Small intestine (tissue), 7 donors: ENCODE measurements at regions not wholly inside any gene's neighbourhood (a gene's known extent, or its start where the extent isn't known, plus 50 kb on each side); places are given as distances from the start of the nearest gene placed in this dataset.
A peak's percentile ranks its signal among the peaks of the same experiment; 100 is the strongest.

Experiments used
- DNase-seq, 2 donors: peaks; one replicate each; pipeline versions ENCODE4 v3.0.0 to v3.0.0-alpha.2; 2013
- FAIRE-seq: peaks from 2 replicates; lab custom pipeline; 2012; peaks lifted over from hg19 to GRCh38; lab: Jason Lieb, UNC
- H3K27ac ChIP-seq, 3 donors: one replicate each; pipeline ENCODE4 v1.5.1; 2013; ENCODE audit warnings: low read length in 2 of 3, mild to moderate bottlenecking in 2 of 3, control low read depth in 1 of 3, inconsistent platforms in 1 of 3, low read depth in 1 of 3, moderate library complexity in 1 of 3
- H3K27me3 ChIP-seq, 3 donors: one replicate each; pipeline ENCODE4 v1.6.1; 2013; ENCODE audit warnings: low read length in 3 of 3, inconsistent platforms in 1 of 3; ENCODE audit not compliant: control insufficient read depth in 3 of 3, insufficient read depth in 3 of 3
- H3K36me3 ChIP-seq, 3 donors: one replicate each; pipeline ENCODE4 v1.6.1; 2013; ENCODE audit warnings: low read length in 3 of 3, inconsistent platforms in 1 of 3, low read depth in 1 of 3, mild to moderate bottlenecking in 1 of 3, moderate library complexity in 1 of 3; ENCODE audit not compliant: control insufficient read depth in 3 of 3, insufficient read depth in 2 of 3
- H3K4me1 ChIP-seq, 3 donors: one replicate each; pipeline ENCODE4 v1.6.1; 2013; ENCODE audit warnings: low read length in 2 of 3, inconsistent platforms in 1 of 3, low read depth in 1 of 3, mild to moderate bottlenecking in 1 of 3, moderate library complexity in 1 of 3; ENCODE audit not compliant: control insufficient read depth in 3 of 3, insufficient read depth in 2 of 3
- H3K4me3 ChIP-seq, 3 donors: one replicate each; pipeline ENCODE4 v1.5.1; 2013; ENCODE audit warnings: low read length in 3 of 3, control low read depth in 1 of 3, inconsistent platforms in 1 of 3, low read depth in 1 of 3, mild to moderate bottlenecking in 1 of 3, moderate library complexity in 1 of 3
- H3K9me3 ChIP-seq, 2 donors: one replicate each; pipeline ENCODE4 v1.6.1; 2013; ENCODE audit warnings: low read depth in 1 of 2, low read length in 1 of 2; ENCODE audit not compliant: control insufficient read depth in 2 of 2, insufficient read depth in 1 of 2
- WGBS, 3 donors: extraction: QIAGEN DNeasy Blood & Tissue Kit; methylation state at CpG; one replicate each; pipeline ENCODE4 v1.1.7; 2013; 5-methylcytosine and 5-hydroxymethylcytosine counted together
- donor health status: healthy with polysubstance abuse.
- donor health status: control.
- donor health status: control.
- donor health status: Bipolar disorder and iron deficiency.
- donor health status: healthy.

DNA sequence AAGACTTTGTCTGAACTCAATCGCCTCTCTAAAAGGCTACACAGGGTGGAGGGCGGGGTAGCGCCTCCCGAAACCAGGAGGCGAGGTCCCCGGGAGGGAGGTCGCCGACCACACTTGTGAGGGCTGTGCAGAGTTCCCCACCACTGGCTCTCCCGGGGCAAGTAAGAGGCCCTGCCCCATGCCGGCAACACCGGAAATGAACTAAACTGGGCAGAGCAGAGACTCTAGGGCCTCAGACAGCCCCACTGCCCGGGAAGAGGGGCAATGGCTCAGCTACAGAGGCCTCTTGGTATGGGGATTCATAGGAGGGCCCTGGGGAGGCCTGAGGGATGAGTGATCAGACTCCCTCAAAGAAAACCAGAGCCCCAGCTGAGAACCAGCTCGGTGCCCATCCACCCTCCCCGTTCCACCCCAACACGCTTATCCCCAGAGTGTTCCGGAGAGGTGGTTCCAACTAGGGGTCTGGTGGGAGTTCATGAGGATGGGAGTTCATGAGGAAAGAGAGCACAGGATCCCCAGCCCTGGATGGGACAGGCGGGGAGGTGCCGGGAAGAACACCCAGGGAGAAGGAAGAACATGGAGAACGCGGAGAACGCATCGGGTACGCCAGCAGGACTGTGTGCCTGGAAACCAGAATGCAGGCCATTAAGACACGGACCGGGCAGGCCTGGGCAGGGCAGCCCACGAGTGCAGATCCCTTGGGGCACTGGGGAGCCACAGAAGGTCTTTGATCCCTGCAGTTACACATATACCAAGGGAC lies 89.4 kb upstream of the MYL10 start:
- H3K36me3 ChIP-seq, result no peaks in the 10 kb centered on the region
- WGBS, 3 donors, result 78 to 82% (median 81%) methylated on average over 26 of the region's 26 CpGs
- peak overlapping the region in 2 of 3 donors; percentile 59 to 99 for H3K27ac ChIP-seq
- no peak for DNase-seq
- H3K27me3 ChIP-seq, result no peaks in the 10 kb centered on the region
- peaks cover 0 to under 1% of the 10 kb centered on the region in 2 donors for H3K9me3 ChIP-seq
- peaks cover 0 to 28% (median 0%) of the 10 kb centered on the region in 3 donors for H3K4me1 ChIP-seq
- H3K4me3 ChIP-seq, result no peak overlapping the region
- no peak for FAIRE-seq

DNA sequence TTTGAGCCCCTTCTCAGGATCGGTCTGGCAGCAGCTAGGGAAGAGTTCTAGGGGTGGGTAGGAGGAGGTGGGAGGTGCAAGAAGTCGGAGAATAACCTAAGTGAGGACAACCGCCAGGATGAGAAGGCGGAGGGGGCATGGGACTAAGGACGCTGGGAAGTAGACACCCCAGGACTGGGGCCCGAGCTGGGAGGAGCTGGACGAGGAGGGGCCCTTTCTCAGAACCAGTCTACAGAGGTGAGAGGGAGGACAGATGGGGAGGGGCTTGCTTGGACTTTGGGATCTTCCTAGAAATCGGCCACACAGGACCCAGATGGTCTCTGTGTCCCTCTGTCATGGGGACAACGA lies 90.0 kb upstream of the MYL10 start:
- no peaks in the 10 kb centered on the region for H3K27me3 ChIP-seq
- peak overlapping the region in 1 of 3 donors; percentile 9 for H3K4me3 ChIP-seq
- peak overlapping the region in 1 of 3 donors; percentile 99 for H3K27ac ChIP-seq
- H3K36me3 ChIP-seq, result no peaks in the 10 kb centered on the region
- FAIRE-seq (no peak), DNase-seq (peak in 1 of 2 donors; percentile 90)
- WGBS, 3 donors, result 53 to 81% (median 72%) methylated on average over 9 of the region's 9 CpGs
- peaks cover 0 to 28% (median 0%) of the 10 kb centered on the region in 3 donors for H3K4me1 ChIP-seq
- H3K9me3 ChIP-seq, result peaks cover 0 to 6% of the 10 kb centered on the region in 2 donors

DNA sequence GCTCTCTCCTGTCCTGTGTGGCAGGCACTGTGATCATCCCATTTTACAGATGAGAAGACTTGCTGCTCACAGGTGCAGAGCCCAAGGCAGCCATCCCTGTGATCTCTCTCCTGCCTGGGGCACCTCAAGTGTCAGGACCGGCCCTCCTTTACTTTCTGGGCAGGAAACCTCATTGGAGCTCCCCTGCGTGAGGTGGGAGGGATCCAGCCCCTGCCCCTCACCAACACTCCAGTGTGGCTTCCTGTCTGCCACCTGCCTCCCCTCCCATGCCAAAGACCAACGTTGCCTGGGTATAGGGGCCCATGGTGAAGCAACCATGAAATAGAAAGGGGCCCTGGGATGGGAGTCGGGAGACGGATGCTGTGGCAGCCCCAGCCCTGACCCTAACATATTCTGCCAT lies 91.2 kb upstream of the MYL10 start:
- Histone ChIP-seq H3K27ac (peak overlapping the region in 1 of 3 donors; percentile 99), H3K9me3 (peaks cover 0 to 10% of the 10 kb centered on the region in 2 donors), H3K4me3 (no peak overlapping the region), H3K4me1 (peaks cover 0 to 28% (median 0%) of the 10 kb centered on the region in 3 donors), H3K27me3 (no peaks in the 10 kb centered on the region), H3K36me3 (peaks cover 0 to 3% (median 0%) of the 10 kb centered on the region in 3 donors)
- DNase-seq (no peak), FAIRE-seq (no peak)
- 61 to 71% (median 68%) methylated on average over 5 of the region's 5 CpGs for WGBS, 3 donors

DNA sequence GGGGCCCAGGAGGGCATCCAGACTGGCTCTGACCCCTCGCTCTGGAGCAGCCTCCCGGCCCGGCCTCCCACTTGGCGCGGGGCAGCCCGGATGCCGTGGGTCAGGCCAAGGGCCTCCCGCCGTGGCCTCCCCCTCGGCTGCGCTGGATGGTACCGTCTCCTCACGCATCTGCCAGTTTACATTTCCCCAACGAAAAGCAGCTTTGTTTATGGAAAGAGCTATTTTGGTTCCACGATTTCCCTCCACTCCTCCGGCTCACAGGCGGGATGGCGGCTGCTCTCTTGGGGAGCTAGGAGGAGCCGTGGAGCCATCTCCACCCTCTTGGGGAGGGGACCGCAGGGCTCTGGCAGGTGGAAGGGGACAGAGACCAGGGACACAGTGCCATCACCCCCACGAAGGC lies 93.2 kb upstream of the MYL10 start:
- H3K4me1 ChIP-seq, result peaks cover 0 to 27% (median 0%) of the 10 kb centered on the region in 3 donors
- no peak overlapping the region for H3K4me3 ChIP-seq
- WGBS, 3 donors, result 57 to 85% (median 73%) methylated on average over 19 to 21 of the region's 21 CpGs
- DNase-seq (no peak), FAIRE-seq (no peak)
- peaks cover 0 to 3% (median 0%) of the 10 kb centered on the region in 3 donors for H3K36me3 ChIP-seq
- no peak overlapping the region for H3K27ac ChIP-seq
- H3K9me3 ChIP-seq, result peaks cover 0 to 10% of the 10 kb centered on the region in 2 donors
- no peaks in the 10 kb centered on the region for H3K27me3 ChIP-seq

DNA sequence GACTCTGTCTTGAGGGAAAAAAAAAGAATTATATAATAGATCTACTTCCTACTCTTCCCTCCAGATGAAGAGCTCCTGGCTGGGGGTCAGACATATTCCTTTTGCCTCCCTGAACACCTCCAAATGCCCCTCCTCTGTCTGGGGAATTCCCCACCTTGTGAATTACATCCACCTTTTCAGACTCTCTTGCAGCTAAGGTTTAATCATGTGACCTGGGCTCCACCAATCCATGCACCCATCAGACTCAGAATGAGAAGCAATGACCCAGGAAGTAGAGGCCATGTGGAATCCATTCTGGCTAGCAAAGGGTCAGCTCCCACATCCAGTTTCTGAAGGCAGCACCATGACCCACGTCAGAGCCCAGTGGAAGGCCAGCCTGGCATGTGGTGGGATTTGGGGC lies 93.6 kb upstream of the CUX1 start:
- Histone ChIP-seq H3K27ac (no peak overlapping the region), H3K9me3 (peaks cover 0 to 10% of the 10 kb centered on the region in 2 donors), H3K27me3 (no peaks in the 10 kb centered on the region), H3K4me1 (peaks cover 0 to 21% (median 0%) of the 10 kb centered on the region in 3 donors), H3K4me3 (no peak overlapping the region), H3K36me3 (peaks cover 0 to 3% (median 0%) of the 10 kb centered on the region in 3 donors)
- DNase-seq (no peak), FAIRE-seq (no peak)
- WGBS, 3 donors, result 57 to 88% (median 82%) methylated on average over 1 of the region's 1 CpG

DNA sequence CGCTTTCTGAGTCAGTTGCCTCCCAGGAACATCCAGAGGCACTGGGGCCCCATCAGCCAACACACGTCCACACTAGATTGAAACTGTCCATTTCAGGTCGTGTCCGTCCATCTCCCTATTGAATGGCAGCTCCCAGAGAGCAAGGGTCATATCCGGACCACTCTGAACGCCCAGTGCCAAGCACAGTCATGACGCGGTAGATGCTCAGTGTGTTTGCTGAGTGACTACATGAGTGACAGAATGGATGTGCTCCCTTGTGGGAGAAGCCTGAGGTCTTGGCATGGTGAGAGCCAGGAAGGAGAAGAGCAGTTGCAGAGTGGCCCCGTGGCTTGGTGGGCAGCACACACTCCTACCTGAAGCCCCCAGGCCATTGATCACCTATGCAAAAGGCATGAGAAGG lies 92.5 kb upstream of the CUX1 start:
- no peak for DNase-seq
- 90 to 94% (median 90%) methylated on average over 9 of the region's 9 CpGs for WGBS, 3 donors
- peaks cover 0 to 10% of the 10 kb centered on the region in 2 donors for H3K9me3 ChIP-seq
- H3K36me3 ChIP-seq, result peaks cover 0 to 3% (median 0%) of the 10 kb centered on the region in 3 donors
- H3K4me1 ChIP-seq, result peaks cover 0 to 22% (median 2%) of the 10 kb centered on the region in 3 donors
- no peak for FAIRE-seq
- no peak overlapping the region for H3K4me3 ChIP-seq
- H3K27ac ChIP-seq, result no peak overlapping the region
- H3K27me3 ChIP-seq, result no peaks in the 10 kb centered on the region

DNA sequence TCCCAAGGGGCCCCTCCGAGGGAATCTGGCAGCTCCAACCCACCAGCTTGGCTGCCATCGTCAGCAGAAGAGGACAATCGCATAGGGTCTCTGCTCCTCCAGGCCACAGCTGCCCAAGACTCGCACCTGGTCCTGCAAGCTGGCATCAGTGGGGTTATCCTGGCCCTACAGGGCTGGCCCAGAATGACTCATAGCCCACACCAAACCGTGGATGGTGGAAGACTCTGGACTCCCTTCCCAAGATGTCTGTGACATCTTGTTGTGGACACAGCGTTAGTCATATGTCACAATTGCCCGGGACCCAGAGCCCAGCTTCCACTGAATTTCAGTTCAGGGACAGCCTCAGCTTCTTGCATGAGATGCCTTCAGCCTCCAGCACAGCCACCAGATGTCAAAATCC lies 91.5 kb upstream of the CUX1 start:
- Histone ChIP-seq H3K36me3 (peaks cover 0 to 3% (median 0%) of the 10 kb centered on the region in 3 donors), H3K4me3 (no peak overlapping the region), H3K27me3 (no peaks in the 10 kb centered on the region), H3K27ac (no peak overlapping the region), H3K4me1 (peaks cover 0 to 21% (median 2%) of the 10 kb centered on the region in 3 donors), H3K9me3 (peaks cover 0 to 10% of the 10 kb centered on the region in 2 donors)
- FAIRE-seq, result no peak
- DNase-seq, result peak in 1 of 2 donors; percentile 33
- 50 to 58% (median 53%) methylated on average over 7 of the region's 7 CpGs for WGBS, 3 donors

DNA sequence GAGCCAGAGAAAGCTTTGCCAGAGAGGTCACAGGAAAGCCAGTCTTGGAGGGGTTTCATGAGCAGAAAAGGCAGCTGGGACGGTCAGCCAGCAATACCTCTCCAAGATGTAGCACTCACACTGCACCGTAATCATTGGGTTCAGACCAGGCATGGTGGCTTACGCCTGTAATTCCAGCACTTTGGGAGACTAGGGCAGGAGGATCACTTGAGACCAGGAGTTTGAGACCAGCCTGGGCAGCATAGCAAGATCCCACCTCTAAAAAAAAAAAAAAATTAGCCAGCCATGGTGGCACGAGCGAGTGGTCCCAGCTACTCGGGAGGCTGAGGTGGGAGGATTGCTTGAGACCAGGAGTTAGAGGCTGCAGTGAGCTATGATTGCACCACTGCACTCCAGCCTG lies 90.2 kb upstream of the CUX1 start:
- Histone ChIP-seq H3K27me3 (no peaks in the 10 kb centered on the region), H3K4me3 (no peak overlapping the region), H3K27ac (no peak overlapping the region), H3K4me1 (peaks cover 0 to 21% (median 2%) of the 10 kb centered on the region in 3 donors), H3K36me3 (peaks cover 0 to 3% (median 0%) of the 10 kb centered on the region in 3 donors), H3K9me3 (peaks cover 0 to 10% of the 10 kb centered on the region in 2 donors)
- WGBS, 3 donors, result 96 to 100% (median 98%) methylated on average over 6 of the region's 6 CpGs
- FAIRE-seq (no peak), DNase-seq (no peak)
